ENCODE measurements at regions not wholly inside any gene's neighbourhood (a gene's known extent, or its start where the extent isn't known, plus 50 kb on each side); places are given as distances from the start of the nearest gene placed in this dataset.

- TF ChIP-seq EZH2phosphoT487 (IDR thresholded peaks at IDR 0.05) (no peak), EZH2 (IDR thresholded peaks at IDR 0.05) (no peak)
Measured at GRCh38 chr13:31610270-31610998, 128.9 kb upstream of the RXFP2 start.

All from neural progenitor cell (in vitro differentiated cells).